Fibroblast of skin of right quadriceps (primary cell): ENCODE measurements at regions not wholly inside any gene's neighbourhood (a gene's known extent, or its start where the extent isn't known, plus 50 kb on each side); places are given as distances from the start of the nearest gene placed in this dataset.
"Not testable (repeated sequence)": the region's sequence is repeated elsewhere in the genome, so short reads cannot be mapped to it uniquely, and the experiment has no call there.

Source experiments
- DNase-seq: peaks from one replicate; pipeline ENCODE4 v3.0.0-alpha.2; 2013

DNA sequence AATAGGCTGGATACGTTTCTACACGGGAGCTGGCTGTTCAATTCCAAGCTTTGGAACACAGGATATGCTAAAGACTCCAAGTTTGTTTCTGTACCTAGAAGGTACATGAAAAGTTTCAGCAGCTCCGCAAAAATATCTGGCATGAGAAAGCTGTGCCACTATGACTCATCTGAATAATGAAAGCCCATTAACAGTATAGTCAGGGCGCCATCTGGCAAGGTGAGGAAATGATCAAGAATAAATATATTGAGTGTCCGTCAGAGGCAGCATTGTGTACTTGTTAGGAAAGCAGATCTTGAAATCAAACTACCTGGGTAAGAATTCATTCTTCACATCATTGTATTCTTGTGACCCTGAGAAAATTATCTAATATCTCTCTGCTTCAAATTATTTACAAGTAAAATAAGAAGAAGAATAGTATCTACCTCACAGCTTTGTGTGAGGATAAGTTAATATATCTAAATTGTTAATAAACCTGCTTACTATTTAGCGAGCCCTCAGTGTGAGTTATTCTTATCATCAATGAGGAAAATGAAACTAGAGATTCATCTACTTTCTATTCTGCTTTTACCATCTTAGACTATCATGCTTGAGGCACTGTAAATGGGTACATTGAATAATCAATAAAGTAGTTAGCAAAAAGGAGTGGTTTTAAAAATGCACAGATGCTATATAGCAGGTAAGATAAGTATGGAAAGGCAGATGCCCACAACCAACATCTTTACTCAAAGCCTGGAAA lies 53.5 kb downstream of the FSCB start:
- DNase-seq, result no peak

DNA sequence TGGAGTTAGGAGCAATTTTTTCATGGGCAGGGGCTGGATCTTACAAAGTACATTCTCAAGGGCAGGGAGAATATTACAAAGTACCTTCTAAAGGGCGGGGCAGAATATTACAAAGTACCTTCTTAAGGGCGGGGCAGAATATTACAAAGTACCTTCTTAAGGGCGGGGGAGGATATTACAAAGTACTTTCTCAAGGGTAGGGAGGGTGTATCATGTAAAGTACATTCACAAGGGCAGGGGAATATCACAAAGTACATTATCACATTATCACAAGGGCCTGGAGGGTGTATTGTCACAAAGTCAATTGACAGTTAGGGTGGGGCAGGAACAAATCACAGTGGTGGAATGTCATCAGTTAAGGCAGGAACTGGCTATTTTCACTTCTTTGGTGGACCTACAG lies 56.9 kb downstream of the FSCB start:
- not testable (repeated sequence) for DNase-seq

DNA sequence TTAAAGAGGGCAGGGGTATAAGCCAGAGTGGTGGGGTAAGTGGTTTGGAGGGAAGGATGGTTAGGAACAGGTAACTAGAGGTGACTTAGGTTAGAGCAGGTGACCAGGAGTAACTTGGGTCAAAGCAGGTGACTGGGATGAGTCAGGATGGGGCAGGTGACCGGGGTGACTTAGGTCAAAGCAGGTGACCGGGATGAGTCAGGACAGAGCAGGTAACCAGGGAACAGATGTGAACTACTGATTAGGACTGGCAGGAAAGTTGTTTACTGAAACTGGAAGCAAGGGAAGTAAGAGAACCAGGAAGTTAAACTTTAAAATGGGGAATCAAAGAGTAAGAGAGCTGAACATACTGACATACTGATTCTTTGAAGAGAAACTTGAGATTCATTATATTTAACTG lies 57.4 kb downstream of the FSCB start:
- DNase-seq, result no peak

DNA sequence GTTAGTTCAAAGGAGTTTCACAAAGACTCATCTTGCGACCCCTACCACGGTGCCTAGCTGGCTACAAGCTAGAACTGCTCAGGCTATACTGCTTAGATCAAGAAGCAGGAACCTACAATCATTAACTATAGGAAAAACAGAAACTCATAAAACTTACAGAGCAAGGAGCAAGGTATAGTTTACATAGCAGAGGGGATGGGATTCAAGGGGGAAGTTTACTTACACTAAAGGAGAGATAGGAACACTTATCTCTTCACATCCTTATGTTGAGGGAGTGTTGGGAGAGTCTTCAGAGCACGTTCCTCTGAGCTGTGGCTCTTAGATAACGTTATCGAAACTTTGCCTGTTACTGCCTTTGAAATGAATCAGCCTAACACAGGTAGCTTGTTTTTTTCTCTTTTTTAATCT lies 58.1 kb downstream of the FSCB start:
- no peak for DNase-seq

DNA sequence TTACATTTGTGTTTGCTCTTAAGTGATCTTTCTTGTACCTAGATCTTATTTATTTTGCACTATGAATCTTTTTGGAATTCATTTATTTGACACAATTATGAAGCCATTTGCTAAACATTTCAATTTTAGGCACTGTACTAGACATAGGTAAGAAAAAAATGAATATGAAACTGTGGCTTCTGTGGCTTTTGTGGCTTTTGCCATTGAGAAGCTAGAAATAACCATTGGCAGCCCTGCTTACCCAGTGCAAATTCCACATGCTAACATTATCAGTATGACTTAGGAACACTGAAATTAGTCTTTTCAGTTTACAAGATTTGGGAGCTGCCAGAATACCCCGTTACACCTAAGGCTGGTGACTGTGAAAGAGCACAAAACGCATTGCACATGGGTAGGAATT lies 60.1 kb downstream of the FSCB start:
- no peak for DNase-seq

DNA sequence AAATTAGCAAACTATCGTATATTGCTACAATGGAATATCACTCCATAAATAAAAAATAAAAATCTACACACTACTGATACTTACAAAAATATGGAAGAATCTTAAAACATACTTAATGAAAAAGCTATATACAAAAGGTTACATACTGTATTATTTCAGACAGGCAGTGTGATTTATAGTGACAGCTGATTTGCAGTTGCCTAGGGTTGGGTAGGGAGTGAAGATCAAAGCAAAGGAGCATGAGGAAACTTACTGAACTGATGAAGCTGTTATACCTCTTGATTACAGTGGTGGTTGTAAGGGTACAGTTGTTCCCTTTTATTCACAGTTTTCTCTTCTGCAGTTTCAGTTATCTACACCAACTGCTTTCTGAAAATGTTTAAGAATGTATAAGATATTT lies 62.6 kb downstream of the FSCB start:
- DNase-seq, result no peak

DNA sequence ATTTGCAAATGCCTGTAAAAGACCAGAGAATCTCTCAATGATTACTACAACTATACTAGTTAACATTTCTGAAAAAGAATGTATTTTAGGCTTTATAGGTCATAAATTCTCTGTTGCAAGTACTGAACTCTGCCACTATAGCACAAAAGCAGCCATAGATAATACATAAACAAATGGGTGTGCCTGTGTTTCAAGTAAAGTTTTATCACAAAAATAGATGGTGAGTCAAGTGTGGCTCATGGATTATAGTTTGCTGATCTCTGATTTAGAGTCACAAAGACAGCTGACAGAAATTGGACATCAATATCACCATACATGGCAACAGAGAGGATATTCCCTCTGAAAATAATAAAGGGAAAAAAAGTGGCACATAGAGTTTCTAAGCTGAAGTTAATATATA lies 68.1 kb downstream of the FSCB start:
- DNase-seq, result no peak

DNA sequence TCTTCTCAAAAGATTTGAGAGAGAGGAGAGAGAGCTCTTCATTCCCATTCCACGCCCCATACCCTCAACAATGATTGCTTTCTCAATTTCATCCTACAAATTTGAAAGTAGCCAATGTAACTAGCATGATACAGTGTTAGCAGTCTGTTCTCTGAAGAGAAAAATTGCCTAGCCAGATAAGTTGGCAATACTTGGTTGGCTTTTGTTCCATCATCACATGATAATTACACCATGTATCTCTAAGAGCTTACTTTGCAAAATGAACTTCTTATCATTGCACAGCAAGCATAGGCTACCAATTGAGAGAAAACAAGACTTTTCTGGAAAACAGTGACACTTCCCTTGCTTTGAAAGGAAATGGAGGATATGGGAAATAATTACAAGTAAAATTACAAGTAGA lies 68.9 kb downstream of the FSCB start:
- no peak for DNase-seq

DNA sequence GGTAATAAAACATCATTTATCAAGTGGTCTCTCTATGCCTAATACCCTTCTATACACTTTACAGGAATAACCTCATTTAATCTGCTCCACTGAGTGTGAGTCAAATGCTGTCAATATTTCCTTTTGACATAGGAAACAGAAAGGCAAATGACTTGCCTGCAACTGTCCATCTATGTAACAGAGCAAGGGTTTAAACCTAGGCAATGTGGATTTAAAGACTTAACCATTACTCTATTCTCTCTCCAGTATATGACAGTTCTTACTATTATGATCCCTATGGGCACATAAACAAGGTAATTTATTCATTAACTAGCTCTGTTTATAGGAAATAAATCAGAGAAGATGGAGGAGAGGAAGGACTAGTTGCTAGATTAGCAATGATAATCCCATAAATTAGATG lies 70.6 kb downstream of the FSCB start:
- DNase-seq, result no peak

DNA sequence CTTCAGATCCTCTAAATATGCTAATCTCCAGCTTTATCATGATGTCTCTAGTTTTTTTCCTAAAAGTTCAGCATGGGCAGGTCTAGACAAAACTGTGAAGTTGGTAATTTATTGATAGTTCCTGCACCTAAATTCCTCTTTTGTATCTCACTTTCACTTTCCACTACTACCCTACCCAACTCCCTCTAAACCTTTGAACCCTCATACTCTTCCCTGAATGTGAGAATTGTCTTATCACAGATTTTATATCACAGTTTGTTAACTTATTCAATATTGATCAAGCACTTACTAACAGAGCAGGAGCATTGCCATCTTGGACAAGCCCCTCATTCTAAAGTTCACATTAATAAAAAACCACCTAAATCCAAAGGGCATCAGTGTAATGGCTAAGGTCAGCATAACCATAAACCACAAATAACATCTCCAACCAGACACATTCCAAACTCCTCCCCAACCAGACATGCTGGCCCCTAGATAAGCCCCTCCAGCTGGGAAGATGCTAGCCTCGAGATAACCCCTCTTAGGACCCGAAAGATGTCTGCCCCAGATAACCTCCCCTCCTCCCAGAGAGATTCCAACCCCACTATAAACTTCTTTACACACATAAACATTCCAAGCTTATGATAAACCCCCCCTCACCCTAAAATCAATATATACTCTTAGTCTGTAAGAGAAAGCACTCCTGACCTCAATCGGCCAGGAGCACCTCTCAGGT lies 78.7 kb downstream of the FSCB start:
- DNase-seq, result no peak

DNA sequence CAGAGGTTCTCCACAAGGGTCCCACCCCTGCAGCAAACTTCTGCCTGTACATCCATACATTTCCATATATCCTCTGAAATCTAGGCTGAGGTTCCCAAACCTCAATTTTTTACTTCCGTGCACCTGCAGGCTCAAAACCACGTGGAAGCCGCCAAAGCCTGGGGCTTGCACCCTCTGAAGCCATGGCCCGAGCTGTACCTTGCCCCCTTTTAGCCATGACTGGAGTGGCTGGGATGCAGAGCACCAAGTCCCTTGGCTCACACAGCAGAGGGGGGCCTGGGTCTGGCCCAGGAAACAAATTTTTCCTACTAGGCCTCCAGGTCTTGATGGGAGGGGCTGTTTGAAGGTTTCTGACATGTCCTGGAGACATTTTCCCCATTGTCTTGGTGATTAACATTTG lies 84.4 kb downstream of the FSCB start:
- DNase-seq, result no peak

DNA sequence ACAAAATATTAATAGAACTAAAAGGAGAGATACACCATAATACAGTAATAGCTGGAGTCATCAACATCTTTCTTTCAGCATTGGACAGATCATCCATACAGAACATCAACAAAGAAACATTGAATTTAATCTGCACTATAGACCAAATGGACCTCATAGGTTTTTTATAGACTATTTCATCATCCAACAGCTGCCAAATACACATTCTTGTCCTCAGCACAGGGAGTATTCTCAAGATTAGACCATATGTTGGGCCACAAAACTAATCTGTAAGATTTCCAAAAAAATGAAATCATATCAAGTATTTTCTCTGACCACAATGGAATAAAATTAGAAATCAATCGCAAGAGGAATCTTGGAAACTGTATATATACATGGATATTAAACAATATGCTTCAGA lies 86.9 kb downstream of the FSCB start:
- peak; percentile 4 for DNase-seq

DNA sequence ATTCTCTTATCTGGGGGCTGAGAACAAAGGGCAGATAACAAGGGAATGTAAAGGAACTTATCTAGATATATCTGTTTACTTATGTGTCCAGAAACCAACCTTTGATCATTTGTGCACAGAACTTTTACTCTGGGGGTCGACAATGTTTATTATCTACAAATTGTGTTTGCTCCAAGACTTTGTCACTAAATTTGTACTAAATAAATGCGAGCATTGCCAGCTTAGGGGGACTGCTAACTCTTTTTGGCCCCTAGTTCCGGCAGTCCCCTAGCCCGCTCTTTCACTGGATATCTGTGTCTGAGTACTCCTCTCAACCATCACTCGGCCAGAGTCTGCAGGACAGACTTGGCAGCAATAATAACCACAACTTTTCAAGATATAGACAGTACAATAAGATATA lies 88.2 kb downstream of the FSCB start:
- no peak for DNase-seq

DNA sequence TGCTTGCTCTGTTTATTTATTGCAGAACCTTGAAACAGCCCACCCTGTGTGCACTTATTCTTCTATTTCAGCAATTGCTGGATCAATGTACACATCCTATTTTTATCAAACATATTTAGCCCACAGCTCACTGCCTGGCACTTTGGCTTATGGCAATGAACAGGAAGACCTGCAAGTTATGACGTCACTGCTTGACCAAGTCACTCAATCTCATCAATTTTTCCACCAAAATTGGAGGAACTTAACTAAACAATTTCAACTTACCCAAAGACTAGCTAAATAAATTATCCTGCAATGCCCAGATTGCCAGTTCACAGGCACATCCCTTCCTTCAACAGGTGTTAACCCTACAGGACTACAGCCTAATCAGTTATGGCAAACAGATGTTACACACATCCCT lies 89.3 kb downstream of the FSCB start:
- DNase-seq, result no peak

DNA sequence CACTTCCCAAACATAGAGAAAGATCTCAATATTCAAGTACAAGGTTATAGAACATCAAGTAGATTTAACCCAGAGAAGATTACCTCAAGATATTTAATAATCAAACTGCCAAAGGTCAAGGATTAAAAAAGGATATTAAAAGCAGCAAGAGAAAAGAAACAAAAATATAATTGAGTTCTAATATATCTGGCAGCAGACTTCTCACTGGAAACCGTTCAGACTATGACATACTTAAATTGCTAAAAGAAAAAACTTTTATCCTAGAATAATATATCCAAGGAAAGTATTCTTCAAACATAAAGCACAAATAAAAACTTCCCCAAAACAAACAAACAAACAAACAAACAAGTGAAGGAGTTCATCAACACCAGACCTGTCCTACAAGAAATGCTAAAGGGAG lies 92.4 kb downstream of the FSCB start:
- no peak for DNase-seq

DNA sequence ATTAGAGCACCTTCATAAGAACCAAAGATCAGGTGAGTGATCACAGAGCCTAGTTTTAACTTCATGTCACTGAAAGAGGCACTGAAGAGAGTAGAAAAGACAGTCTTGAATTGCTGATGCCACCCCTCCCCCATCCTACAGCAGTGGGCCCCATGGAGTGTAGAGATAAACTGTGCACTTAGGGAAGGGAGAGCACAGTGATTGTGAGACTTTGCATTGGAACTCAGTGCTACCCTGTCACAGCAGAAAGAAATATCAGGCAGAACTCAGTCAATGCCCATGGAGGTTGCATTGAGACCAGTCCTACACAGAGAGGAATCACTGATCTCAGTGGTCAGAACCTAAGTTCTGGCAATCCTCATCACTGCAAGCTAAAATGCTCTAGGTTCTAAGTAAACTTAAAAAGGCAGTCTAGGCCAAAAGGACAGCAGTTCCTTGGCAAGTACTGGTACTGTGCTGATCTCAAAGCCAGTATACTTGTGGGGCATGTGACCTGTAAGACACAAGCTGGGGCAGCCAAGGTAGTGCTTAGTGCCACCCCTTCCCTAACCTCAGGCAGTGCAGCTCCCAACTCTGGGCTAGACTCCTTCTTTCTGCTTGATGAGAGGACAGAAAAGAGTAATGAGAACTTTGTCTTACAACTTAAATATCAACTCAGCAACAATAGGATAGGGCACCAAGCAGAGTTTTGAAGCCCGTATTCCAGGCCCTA lies 94.1 kb downstream of the FSCB start:
- no peak for DNase-seq

DNA sequence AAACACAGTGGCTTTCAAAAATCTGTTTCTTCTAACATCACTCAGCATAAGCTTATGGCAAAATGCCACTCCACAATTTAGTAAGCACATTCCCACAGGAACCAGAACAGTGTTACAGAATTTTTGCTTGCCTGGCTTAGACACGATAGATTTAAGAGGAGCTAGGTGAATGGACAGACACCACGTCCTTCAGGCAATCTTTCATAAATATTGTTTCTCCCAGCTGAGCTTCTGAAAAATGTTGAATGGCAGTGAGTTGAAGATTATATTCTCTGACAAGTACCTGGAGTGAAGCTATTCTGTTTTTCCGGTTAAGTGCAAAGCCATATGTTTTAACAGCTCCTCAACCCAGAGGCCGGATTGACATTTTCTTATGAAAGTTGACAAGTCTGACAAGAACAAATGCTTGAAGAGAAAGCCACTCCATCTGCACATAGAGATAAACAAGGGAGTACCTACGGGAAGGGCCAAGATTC lies 102.0 kb downstream of the FSCB start:
- DNase-seq, result peak; percentile 1

DNA sequence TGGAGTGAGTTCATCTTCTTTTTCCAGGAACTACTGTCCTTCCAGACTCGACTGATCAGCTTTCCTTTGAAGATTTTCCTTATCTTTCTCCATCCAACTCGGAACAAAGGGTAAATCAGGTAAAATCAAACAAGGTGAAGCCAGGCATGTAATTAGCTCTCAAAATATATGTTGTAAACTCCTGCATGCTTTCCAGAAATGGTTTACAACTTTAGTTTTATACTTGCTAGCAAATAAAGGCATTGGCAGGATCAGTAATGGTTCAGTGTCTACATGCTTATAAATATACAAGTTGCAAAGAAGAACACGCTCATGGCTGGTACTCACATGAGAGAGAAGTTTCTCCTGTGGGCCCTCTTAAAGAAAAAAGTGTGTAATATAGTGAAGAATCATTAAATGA lies 102.5 kb downstream of the FSCB start:
- no peak for DNase-seq

DNA sequence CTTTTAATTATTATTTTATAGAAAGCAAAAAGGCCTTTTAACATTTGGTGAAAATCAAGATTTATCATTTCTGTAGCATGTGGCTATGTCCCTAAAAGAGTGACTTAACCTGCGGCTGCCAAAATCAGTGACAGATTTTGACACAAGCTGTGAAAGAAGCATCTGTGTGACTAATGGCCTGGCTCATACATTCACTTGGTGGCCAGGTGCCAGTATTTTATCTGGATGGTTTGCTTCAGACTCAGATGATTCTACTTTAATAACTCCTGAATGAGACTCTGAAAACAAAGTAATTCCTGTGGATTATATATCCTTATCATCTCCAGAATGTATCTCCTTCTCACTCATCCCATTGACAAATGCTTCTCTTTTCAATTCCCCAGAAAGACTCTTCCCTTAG lies 103.0 kb downstream of the FSCB start:
- DNase-seq, result peak; percentile 4

DNA sequence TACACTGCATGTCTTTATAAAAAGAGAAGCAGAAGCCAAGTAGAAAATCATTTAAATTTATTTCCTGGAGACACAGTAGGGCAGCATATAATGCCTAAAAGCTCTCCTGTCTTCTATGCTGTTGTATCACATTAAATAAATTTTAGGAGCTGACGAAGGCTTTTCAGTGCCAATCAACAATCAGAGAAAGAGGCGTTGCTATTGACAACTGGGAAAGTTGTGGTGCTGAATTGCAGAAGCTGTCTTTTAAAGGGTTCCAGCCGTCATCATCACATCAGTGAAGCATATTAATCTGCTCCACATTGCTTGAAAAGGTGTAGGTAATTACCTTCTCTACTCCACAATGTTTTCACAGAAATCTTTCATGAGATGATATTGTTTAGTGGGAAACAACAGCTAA lies 103.9 kb downstream of the FSCB start:
- DNase-seq, result no peak

DNA sequence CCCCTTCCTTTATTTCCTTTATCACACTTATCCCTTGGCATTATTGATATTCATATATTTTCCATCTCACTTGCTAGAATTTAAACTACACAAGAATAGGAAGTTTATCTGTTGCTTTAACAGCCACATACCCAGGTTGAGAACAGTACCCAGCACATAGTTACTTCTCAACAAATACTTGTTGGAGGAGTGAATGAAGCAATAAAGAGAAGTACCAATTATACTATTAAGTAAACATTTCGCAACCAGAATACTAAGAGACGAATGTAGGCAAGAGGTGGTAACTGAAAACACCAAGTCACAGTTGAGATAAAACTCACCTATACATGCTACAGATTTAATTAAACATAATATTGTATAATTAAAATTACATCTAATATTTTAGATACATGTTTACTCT lies 110.9 kb downstream of the FSCB start:
- no peak for DNase-seq

DNA sequence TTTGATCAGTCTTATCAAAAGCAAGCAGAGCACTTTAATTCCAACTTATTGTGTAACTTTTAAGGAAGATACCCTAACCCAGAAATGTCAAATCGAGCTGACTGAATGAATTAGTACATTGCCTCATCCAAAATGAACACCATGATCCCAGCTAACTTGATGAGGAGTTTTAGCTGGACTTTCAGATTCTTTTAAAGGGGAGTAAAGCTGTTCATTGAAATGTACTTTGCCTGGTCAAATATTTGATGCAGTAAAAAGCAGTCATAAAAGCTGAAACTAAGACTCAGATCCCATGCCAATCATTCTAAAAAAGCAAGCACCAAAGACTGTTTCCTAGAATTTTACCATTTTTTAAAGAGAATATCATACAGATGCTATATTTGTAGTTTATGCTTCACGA lies 114.1 kb downstream of the FSCB start:
- DNase-seq, result no peak

DNA sequence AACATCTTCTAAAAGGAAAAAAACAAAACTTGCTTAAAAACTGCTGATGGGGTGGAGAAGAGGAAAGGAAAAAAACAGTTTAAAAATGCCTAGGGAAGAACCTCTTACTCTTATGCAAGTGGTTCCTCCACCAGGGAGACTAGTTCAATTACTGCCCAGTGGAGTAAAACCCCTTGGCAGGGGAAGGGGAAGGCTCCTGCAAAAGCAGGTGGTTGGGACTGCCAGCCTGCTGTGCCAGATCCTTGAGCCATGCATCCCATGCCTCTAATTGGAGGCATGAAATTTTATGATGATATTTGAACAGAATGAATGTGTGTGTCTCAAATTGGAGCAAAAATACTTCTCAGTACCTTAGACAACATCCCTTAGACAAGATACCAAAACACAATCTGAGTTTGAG lies 118.8 kb downstream of the FSCB start:
- DNase-seq, result no peak

DNA sequence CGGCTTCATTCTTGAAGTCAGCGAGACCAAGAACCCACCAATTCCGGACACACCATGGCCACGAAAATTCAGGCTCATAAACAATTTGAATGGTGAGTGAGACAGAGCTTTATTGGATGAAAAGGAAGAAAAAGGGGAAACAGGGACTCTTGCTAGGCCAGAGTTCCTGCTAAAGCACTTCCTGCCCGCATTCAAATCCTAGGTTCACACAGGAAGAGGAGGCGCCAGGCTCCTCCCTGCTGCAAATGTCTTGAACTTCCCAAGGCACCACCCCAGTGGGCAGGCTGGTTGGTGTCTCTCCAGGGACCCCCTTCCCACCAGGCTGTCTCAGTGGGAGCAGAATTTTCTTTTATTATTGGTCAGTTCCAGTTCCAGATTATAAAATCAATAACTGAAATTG lies 121.2 kb downstream of the FSCB start:
- no peak for DNase-seq
